ENCODE measurements at regions not wholly inside any gene's neighbourhood (a gene's known extent, or its start where the extent isn't known, plus 50 kb on each side); places are given as distances from the start of the nearest gene placed in this dataset.

- H3K9me3 ChIP-seq = no peaks in the 10 kb centered on the region
- TF ChIP-seq CTCF (IDR thresholded peaks at IDR 0.05) (no peak), POLR2A (IDR thresholded peaks at IDR 0.05) (no peak)
- H3K27ac ChIP-seq = no peak overlapping the region
- no peaks in the 10 kb centered on the region for H3K27me3 ChIP-seq
- DNase-seq (no peak), ATAC-seq (no peak)
- H3K4me3 ChIP-seq = no peak overlapping the region
- WGBS, 2 donors = 62 to 64% methylated on average over 2 of the region's 2 CpGs
- no peaks in the 10 kb centered on the region for H3K4me1 ChIP-seq
- intact Hi-C loops (cut with DNase I) = no loop called here
- no peaks in the 10 kb centered on the region for H3K36me3 ChIP-seq (replicated peaks in 1 of 2; ENCODE audit: insufficient read depth in 1 of 2, low read depth in 2 of 2)
Measured at GRCh38 chr16:60686824-60687223, 1349.4 kb downstream of the CDH8 start.

GRCh38 chr16:60684002-60684401 is 1352.2 kb downstream of the CDH8 start:
- Histone ChIP-seq H3K4me1 (no peaks in the 10 kb centered on the region), H3K27me3 (no peaks in the 10 kb centered on the region), H3K36me3 (replicated peaks in 1 of 2; ENCODE audit: insufficient read depth in 1 of 2, low read depth in 2 of 2) (no peaks in the 10 kb centered on the region), H3K27ac (no peak overlapping the region), H3K9me3 (no peaks in the 10 kb centered on the region), H3K4me3 (no peak overlapping the region)
- TF ChIP-seq CTCF (IDR thresholded peaks at IDR 0.05) (no peak), POLR2A (IDR thresholded peaks at IDR 0.05) (no peak)
- ATAC-seq (no peak), DNase-seq (no peak)
- intact Hi-C loops (cut with DNase I) = no loop called here
- WGBS, 2 donors = 26 to 27% methylated on average over 4 of the region's 4 CpGs

GRCh38 chr16:60682219-60682618 is 1354.0 kb downstream of the CDH8 start:
- TF ChIP-seq POLR2A (IDR thresholded peaks at IDR 0.05) (no peak), CTCF (IDR thresholded peaks at IDR 0.05) (no peak)
- Histone ChIP-seq H3K36me3 (replicated peaks in 1 of 2; ENCODE audit: insufficient read depth in 1 of 2, low read depth in 2 of 2) (no peaks in the 10 kb centered on the region), H3K4me3 (no peak overlapping the region), H3K4me1 (no peaks in the 10 kb centered on the region), H3K27ac (no peak overlapping the region), H3K27me3 (no peaks in the 10 kb centered on the region), H3K9me3 (no peaks in the 10 kb centered on the region)
- intact Hi-C loops (cut with DNase I) = no loop called here
- DNase-seq (no peak), ATAC-seq (no peak)
- 50 to 52% methylated on average over 1 of the region's 1 CpG for WGBS, 2 donors

GRCh38 chr16:60681043-60681442 is 1355.2 kb downstream of the CDH8 start:
- no peak overlapping the region for H3K27ac ChIP-seq
- H3K27me3 ChIP-seq = no peaks in the 10 kb centered on the region
- DNase-seq = no peak
- H3K4me1 ChIP-seq = no peaks in the 10 kb centered on the region
- no peak overlapping the region for H3K4me3 ChIP-seq
- H3K9me3 ChIP-seq = no peaks in the 10 kb centered on the region
- no peak for ATAC-seq
- TF ChIP-seq POLR2A (IDR thresholded peaks at IDR 0.05) (no peak), CTCF (IDR thresholded peaks at IDR 0.05) (no peak)
- no peaks in the 10 kb centered on the region for H3K36me3 ChIP-seq (replicated peaks in 1 of 2; ENCODE audit: insufficient read depth in 1 of 2, low read depth in 2 of 2)
- 48 to 57% methylated on average over 1 of the region's 1 CpG for WGBS, 2 donors
- intact Hi-C loops (cut with DNase I) = no loop called here

GRCh38 chr16:60675022-60675421 is 1361.2 kb downstream of the CDH8 start:
- no peaks in the 10 kb centered on the region for H3K4me1 ChIP-seq
- TF ChIP-seq POLR2A (IDR thresholded peaks at IDR 0.05) (no peak), CTCF (IDR thresholded peaks at IDR 0.05) (no peak)
- no peaks in the 10 kb centered on the region for H3K9me3 ChIP-seq
- no peak overlapping the region for H3K27ac ChIP-seq
- intact Hi-C loops (cut with DNase I) = no loop called here
- no peaks in the 10 kb centered on the region for H3K27me3 ChIP-seq
- no peak for ATAC-seq
- no peak for DNase-seq
- no peaks in the 10 kb centered on the region for H3K36me3 ChIP-seq (replicated peaks in 1 of 2; ENCODE audit: insufficient read depth in 1 of 2, low read depth in 2 of 2)
- H3K4me3 ChIP-seq = no peak overlapping the region
